Transverse colon (tissue), 4 donors: ENCODE measurements at regions not wholly inside any gene's neighbourhood (a gene's known extent, or its start where the extent isn't known, plus 50 kb on each side); places are given as distances from the start of the nearest gene placed in this dataset.

Experiments used
- DNase-seq: peaks from one replicate; pipeline ENCODE4 v3.0.0-alpha.2; 2019
- H3K27ac ChIP-seq, 4 donors: fragments of 200-600 bp; sonication (generic); 2 replicates each; pipeline ENCODE4 v1.5.1; 2016 to 2018; ENCODE audit warnings: inconsistent platforms in 4 of 4
- H3K27me3 ChIP-seq: fragments of 200-600 bp; sonication (generic); 2 replicates; pipeline ENCODE4 v1.5.1; 2017; ENCODE audit warnings: inconsistent platforms
- H3K36me3 ChIP-seq, 4 donors: fragments of 200-600 bp; sonication (generic); 2 replicates each; pipeline ENCODE4 v1.5.1; 2017 to 2019; ENCODE audit warnings: inconsistent platforms in 4 of 4
- H3K4me1 ChIP-seq, 4 donors: fragments of 200-600 bp; sonication (generic); 2 replicates each; pipeline ENCODE4 v1.5.1; 2017 to 2020; ENCODE audit warnings: inconsistent platforms in 4 of 4
- H3K4me3 ChIP-seq, 4 donors: fragments of 200-600 bp; sonication (generic); 1 replicate in 1 of 4; 2 replicates in 3 of 4; pipeline versions ENCODE4 v1.5.1 to v1.6.1; 2017 to 2019; ENCODE audit warnings: inconsistent platforms in 4 of 4
- H3K9me3 ChIP-seq, 2 donors: fragments of 200-600 bp; sonication (generic); 2 replicates each; pipeline ENCODE4 v1.5.1; 2017 to 2019; ENCODE audit warnings: inconsistent platforms in 2 of 2
- EP300 ChIP-seq: sonication (generic); formaldehyde crosslinking; IDR thresholded peaks from one replicate; pipeline ENCODE4 v1.6.1; 2017; ENCODE audit warnings: antibody characterized with exemption, low read depth
- POLR2A ChIP-seq: fragments of 450-650 bp; IDR thresholded peaks from one replicate; pipeline ENCODE4 v1.6.1; 2016; ENCODE audit warnings: antibody characterized with exemption, mild to moderate bottlenecking, moderate library complexity
- POLR2AphosphoS5 ChIP-seq, 3 donors: sonication (generic); formaldehyde crosslinking; IDR thresholded peaks; one replicate each; pipeline ENCODE4 v1.6.1; 2016; ENCODE audit warnings: antibody characterized with exemption in 3 of 3
- WGBS, 2 donors: methylation state at CpG; one replicate each; pipeline ENCODE4 v1.1.5; 2018; ENCODE audit warnings: low coverage in 1 of 2; 5-methylcytosine and 5-hydroxymethylcytosine counted together
- in situ Hi-C, 4 donors: fragments of 200-750 bp; cut with MboI; loops; one replicate each; pipeline versions ENCODE4 v1.15.0 to v1.15.1; 2017; ENCODE audit warnings: low sequenced_read_pairs in 3 of 4, low pct_ligation_motif_present in 1 of 4, low pct_unique_long_range_greater_than_20kb in 1 of 4
- intact Hi-C: fragments of 100-400 bp; cut with DNase I; formaldehyde crosslinking; loops from one replicate; pipeline ENCODE4 v1.15.1; 2023; ENCODE audit warnings: low total_unique reads
- TF ChIP-seq, protein P1 (sequence below), 5 experiments: fragments of 200-600 bp in 3 of 5; fragments of 450-650 bp in 2 of 5; sonication (generic) in 3 of 5; IDR thresholded peaks; 1 replicate in 2 of 5; 2 replicates in 3 of 5; pipeline ENCODE4 v1.5.1; 2016 to 2017; ENCODE audit warnings: antibody characterized with exemption in 5 of 5, inconsistent platforms in 3 of 5, mild to moderate bottlenecking in 2 of 5, moderate library complexity in 1 of 5

DNA sequence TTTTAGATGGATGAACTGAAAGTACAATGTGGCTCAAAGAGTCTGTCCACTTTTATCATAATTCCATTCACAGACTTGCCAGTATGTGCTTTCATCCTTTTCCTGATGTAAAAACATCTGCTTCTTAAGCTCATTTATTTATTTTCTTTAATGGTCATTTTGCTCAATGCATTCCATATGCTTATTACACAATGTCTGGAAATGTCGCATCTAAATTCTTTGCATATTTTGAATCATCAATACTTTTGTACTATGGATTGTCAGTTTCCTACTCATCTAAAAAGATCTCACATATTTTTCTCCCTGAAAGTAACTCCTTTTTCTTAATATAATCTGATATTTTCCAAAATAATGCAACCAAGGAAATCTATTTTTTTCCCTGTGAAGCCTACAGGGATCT is 1315.8 kb downstream of the EFNB2 start:
- H3K9me3 ChIP-seq = no peaks in the 10 kb centered on the region
- H3K27me3 ChIP-seq = no peaks in the 10 kb centered on the region
- H3K4me1 ChIP-seq = no peaks in the 10 kb centered on the region
- TF ChIP-seq POLR2A (no peak), EP300 (no peak), POLR2AphosphoS5 (IDR thresholded peaks at IDR 0.05) (no peak)
- TF ChIP-seq, protein P1, sequence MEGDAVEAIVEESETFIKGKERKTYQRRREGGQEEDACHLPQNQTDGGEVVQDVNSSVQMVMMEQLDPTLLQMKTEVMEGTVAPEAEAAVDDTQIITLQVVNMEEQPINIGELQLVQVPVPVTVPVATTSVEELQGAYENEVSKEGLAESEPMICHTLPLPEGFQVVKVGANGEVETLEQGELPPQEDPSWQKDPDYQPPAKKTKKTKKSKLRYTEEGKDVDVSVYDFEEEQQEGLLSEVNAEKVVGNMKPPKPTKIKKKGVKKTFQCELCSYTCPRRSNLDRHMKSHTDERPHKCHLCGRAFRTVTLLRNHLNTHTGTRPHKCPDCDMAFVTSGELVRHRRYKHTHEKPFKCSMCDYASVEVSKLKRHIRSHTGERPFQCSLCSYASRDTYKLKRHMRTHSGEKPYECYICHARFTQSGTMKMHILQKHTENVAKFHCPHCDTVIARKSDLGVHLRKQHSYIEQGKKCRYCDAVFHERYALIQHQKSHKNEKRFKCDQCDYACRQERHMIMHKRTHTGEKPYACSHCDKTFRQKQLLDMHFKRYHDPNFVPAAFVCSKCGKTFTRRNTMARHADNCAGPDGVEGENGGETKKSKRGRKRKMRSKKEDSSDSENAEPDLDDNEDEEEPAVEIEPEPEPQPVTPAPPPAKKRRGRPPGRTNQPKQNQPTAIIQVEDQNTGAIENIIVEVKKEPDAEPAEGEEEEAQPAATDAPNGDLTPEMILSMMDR (IDR thresholded peaks at IDR 0.05) = no peak
- DNase-seq = no peak
- H3K27ac ChIP-seq = no peak overlapping the region
- no peak overlapping the region for H3K4me3 ChIP-seq
- 93 to 100% methylated on average over 1 of the region's 1 CpG for WGBS, 2 donors
- intact Hi-C loops = no loop called here
- in situ Hi-C loops = no loop called here
- no peaks in the 10 kb centered on the region for H3K36me3 ChIP-seq

DNA sequence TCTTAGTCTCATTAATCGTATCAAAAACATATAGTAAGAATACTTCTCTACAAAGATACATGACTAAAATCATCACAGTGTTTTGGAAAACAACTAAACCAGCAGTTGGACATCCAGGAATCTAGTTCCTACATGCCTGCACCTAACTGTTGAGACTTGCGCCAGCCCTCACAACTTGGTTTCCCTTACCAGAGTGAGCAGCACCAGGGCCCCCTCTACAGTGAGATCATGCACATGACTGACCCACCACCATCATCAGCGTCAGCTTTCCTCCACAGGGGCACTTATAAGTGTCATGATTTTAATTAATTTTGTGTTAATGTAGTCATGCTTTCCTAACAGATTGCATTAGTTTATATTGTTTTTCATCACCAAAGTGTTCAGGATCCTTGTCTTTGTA is 1322.0 kb downstream of the EFNB2 start:
- Histone ChIP-seq H3K27me3 (no peaks in the 10 kb centered on the region), H3K27ac (no peak overlapping the region), H3K4me3 (no peak overlapping the region), H3K9me3 (no peaks in the 10 kb centered on the region), H3K36me3 (no peaks in the 10 kb centered on the region), H3K4me1 (no peaks in the 10 kb centered on the region)
- in situ Hi-C loops = no loop called here
- no peak for DNase-seq
- 59 to 89% methylated on average over 2 to 3 of the region's 3 CpGs for WGBS, 2 donors
- intact Hi-C loops = no loop called here
- TF ChIP-seq, protein P1 (IDR thresholded peaks at IDR 0.05) = no peak
- TF ChIP-seq EP300 (no peak), POLR2AphosphoS5 (IDR thresholded peaks at IDR 0.05) (no peak), POLR2A (no peak)

DNA sequence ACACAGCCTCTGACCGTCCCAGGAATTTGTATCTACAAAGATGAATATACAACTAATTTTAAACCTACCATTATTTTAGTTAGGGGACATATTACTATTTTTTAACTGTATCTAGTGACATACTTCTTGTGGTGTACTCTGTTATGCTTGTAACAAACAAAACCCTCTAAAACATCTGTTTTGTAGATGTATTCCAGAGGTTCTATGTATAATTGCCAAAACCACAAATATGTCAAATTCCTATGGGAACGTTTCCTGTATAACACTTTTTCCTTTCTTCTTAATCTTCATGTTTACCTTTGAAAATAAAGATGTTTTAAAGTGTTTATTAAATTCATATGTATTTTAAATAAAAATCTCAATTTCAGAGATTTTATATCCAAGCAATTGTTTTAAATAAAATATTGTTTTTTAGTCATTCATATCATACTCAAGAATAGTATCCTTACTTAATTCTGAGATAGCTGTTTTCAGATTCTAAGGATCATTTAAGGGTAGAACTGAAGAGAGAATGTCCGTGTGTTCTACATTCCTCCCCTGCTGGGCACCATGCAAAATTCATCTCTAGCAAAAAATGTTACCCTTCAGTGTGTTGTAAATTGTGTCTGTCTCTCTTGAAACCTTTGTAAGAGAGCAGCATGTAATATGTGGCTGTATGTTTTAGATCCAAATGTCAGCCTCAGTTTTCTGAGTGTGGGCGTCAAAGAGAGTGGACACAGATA is 1327.7 kb downstream of the EFNB2 start:
- H3K4me3 ChIP-seq = no peak overlapping the region
- H3K27me3 ChIP-seq = no peaks in the 10 kb centered on the region
- no peaks in the 10 kb centered on the region for H3K36me3 ChIP-seq
- no peaks in the 10 kb centered on the region for H3K9me3 ChIP-seq
- TF ChIP-seq, protein P1 (IDR thresholded peaks at IDR 0.05) = no peak
- TF ChIP-seq POLR2A = no peak
- no peak for TF ChIP-seq EP300
- no peak for TF ChIP-seq POLR2AphosphoS5 (IDR thresholded peaks at IDR 0.05)
- H3K27ac ChIP-seq = no peak overlapping the region
- intact Hi-C loops = no loop called here
- in situ Hi-C loops = no loop called here
- 56 to 67% methylated on average over 2 to 4 of the region's 4 CpGs for WGBS, 2 donors
- DNase-seq = no peak
- H3K4me1 ChIP-seq = no peaks in the 10 kb centered on the region

DNA sequence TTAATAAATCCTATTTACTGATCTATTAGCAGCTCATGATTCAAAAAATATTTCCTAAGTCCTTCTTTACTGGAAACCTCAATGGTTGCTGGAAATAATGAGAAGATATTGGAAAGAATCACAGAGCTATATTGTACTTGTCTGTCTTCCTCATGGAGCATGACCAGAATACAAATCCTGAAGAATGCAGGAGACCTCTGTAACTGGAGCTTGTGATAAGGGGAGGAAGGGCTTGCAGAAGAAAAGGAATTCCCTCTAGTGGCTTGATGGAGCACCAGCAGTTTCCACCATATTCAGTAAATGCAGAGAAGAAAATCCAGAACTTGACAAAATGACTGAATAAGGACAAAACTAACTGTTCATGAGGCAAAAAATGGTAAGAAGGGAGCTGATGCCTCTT is 1333.1 kb downstream of the EFNB2 start:
- H3K4me3 ChIP-seq = no peak overlapping the region
- in situ Hi-C loops = no loop called here
- H3K9me3 ChIP-seq = no peaks in the 10 kb centered on the region
- no peak overlapping the region for H3K27ac ChIP-seq
- no peaks in the 10 kb centered on the region for H3K36me3 ChIP-seq
- intact Hi-C loops = no loop called here
- no peak for DNase-seq
- H3K4me1 ChIP-seq = no peaks in the 10 kb centered on the region
- TF ChIP-seq, protein P1 (IDR thresholded peaks at IDR 0.05) = peak in 4 of 5 experiments; percentile 12 to 36 (median 31)
- TF ChIP-seq POLR2A = no peak
- H3K27me3 ChIP-seq = no peaks in the 10 kb centered on the region
